B cell (primary cell): ENCODE measurements at regions not wholly inside any gene's neighbourhood (a gene's known extent, or its start where the extent isn't known, plus 50 kb on each side); places are given as distances from the start of the nearest gene placed in this dataset.

Source experiments
- ATAC-seq: fragments of 200-7000 bp; cut with Tn5 transposase; one replicate; pipeline ENCODE4 v1.10.0; 2021; ENCODE audit warnings: low read depth, mild to moderate bottlenecking, moderate number of reproducible peaks, moderate library complexity
- CTCF ChIA-PET: fragments of 350-600 bp; sonication (Branson Sonifier 250); formaldehyde crosslinking; loops from one replicate; lab custom pipeline; 2021; ENCODE audit warnings: antibody characterized with exemption, inconsistent platforms; lab: Charles Lee
- POLR2A ChIA-PET: fragments of 350-600 bp; sonication (Branson Sonifier 250); formaldehyde crosslinking; loops from one replicate; lab custom pipeline; 2021; ENCODE audit warnings: antibody characterized with exemption; lab: Charles Lee
- DNase-seq: peaks from one replicate; pipeline ENCODE4 v3.0.0; 2013
- H2AFZ ChIP-seq: 2 replicates; pipeline ENCODE4 v1.6.1; 2012; ENCODE audit warnings: mild to moderate bottlenecking, low read depth, low read length; ENCODE audit not compliant: insufficient read depth, poor library complexity, severe bottlenecking
- H3K27ac ChIP-seq, 2 donors: 1 replicate in 1 of 2; 2 replicates in 1 of 2; pipeline ENCODE4 v1.5.1; 2012 to 2013; ENCODE audit warnings: low read length in 2 of 2, mild to moderate bottlenecking in 2 of 2, moderate library complexity in 1 of 2
- H3K27me3 ChIP-seq, 4 experiments: fragments of 200-600 bp in 1 of 4; sonication (generic) in 1 of 4; replicated peaks in 1 of 4; 1 replicate in 2 of 4; 2 replicates in 2 of 4; pipeline versions ENCODE4 v1.6.1 to v1.7.0; 2013 to 2016; ENCODE audit warnings: low read length in 3 of 4, mild to moderate bottlenecking in 2 of 4, mixed read lengths in 1 of 4, moderate library complexity in 1 of 4; ENCODE audit not compliant: insufficient read depth in 4 of 4, control insufficient read depth in 3 of 4; ENCODE audit errors: control extremely low read depth in 1 of 4
- H3K36me3 ChIP-seq, 2 experiments: replicated peaks in 1 of 2; 1 replicate in 1 of 2; 2 replicates in 1 of 2; pipeline versions ENCODE4 v1.6.1 to v1.7.1; 2013; ENCODE audit warnings: low read length in 1 of 2; ENCODE audit not compliant: insufficient read depth in 2 of 2, control insufficient read depth in 1 of 2; ENCODE audit errors: control extremely low read depth in 1 of 2, extremely low read depth in 1 of 2
- H3K4me1 ChIP-seq, 2 donors: fragments of 200-600 bp in 1 of 2; sonication (generic) in 1 of 2; 1 replicate in 1 of 2; 2 replicates in 1 of 2; pipeline versions ENCODE4 v1.5.1 to v1.6.1; 2013 to 2017; ENCODE audit warnings: low read length in 2 of 2; ENCODE audit not compliant: control insufficient read depth in 2 of 2, insufficient read depth in 2 of 2
- H3K4me2 ChIP-seq: replicated peaks from 2 replicates; pipeline ENCODE3; 2012; ENCODE audit warnings: mild to moderate bottlenecking, low read depth, low read length; ENCODE audit not compliant: poor library complexity, severe bottlenecking
- H3K4me3 ChIP-seq, 5 experiments: fragments of 200-600 bp in 1 of 5; sonication (generic) in 1 of 5; 1 replicate in 3 of 5; 2 replicates in 2 of 5; pipeline versions ENCODE4 v1.5.1 to v1.7.0; 2011 to 2016; ENCODE audit warnings: low read length in 4 of 5, mild to moderate bottlenecking in 4 of 5, low read depth in 2 of 5, control low read depth in 1 of 5, moderate library complexity in 1 of 5; ENCODE audit not compliant: insufficient read depth in 1 of 5; ENCODE audit errors: control extremely low read depth in 1 of 5, extremely low read depth in 1 of 5
- H3K79me2 ChIP-seq: fragments of 200-600 bp; sonication (generic); one replicate; pipeline ENCODE4 v1.6.0; 2016; ENCODE audit warnings: low read length; ENCODE audit not compliant: control insufficient read depth, insufficient read depth
- H3K9ac ChIP-seq: fragments of 200-600 bp; sonication (generic); 2 replicates; pipeline ENCODE4 v1.6.1; 2017; ENCODE audit warnings: mild to moderate bottlenecking, low read length, moderate library complexity
- H3K9me3 ChIP-seq, 3 donors: one replicate each; pipeline versions ENCODE4 v1.6.1 to v1.7.1; 2013; ENCODE audit warnings: low read length in 2 of 3; ENCODE audit not compliant: control insufficient read depth in 2 of 3, insufficient read depth in 1 of 3; ENCODE audit errors: control extremely low read depth in 1 of 3
- H4K20me1 ChIP-seq: 2 replicates; pipeline ENCODE4 v1.6.0; 2012; ENCODE audit warnings: mild to moderate bottlenecking, low read length; ENCODE audit not compliant: insufficient read depth, control insufficient read depth, poor library complexity, severe bottlenecking
- H3K27ac Mint-ChIP-seq: one replicate; pipeline ENCODE4 v1.8.0; 2021; ENCODE audit warnings: mixed read lengths
- H3K27me3 Mint-ChIP-seq: one replicate; pipeline ENCODE4 v1.8.0; 2021; ENCODE audit warnings: mixed read lengths
- H3K4me1 Mint-ChIP-seq: one replicate; pipeline ENCODE4 v1.8.0; 2021; ENCODE audit warnings: mixed read lengths
- H3K4me3 Mint-ChIP-seq: one replicate; pipeline ENCODE4 v1.8.0; 2021; ENCODE audit warnings: mixed read lengths
- H3K9me3 Mint-ChIP-seq: one replicate; pipeline ENCODE4 v1.8.0; 2022; ENCODE audit warnings: mixed read lengths; ENCODE audit not compliant: insufficient read depth
- EZH2 ChIP-seq: IDR thresholded peaks from 2 replicates; pipeline ENCODE4 v1.6.1; 2012; ENCODE audit warnings: borderline replicate concordance, low read depth, mild to moderate bottlenecking, moderate library complexity, low read length; ENCODE audit not compliant: insufficient read depth, poor library complexity, severe bottlenecking
- WGBS: methylation state at CpG from one replicate; pipeline ENCODE4 v1.1.5; 2013; ENCODE audit warnings: missing lambda C conversion rate; ENCODE audit not compliant: insufficient coverage; 5-methylcytosine and 5-hydroxymethylcytosine counted together
- intact Hi-C: fragments of 100-400 bp; cut with micrococcal nuclease; formaldehyde crosslinking; loops from one replicate; pipeline ENCODE4 v1.10.0; 2022
- TF ChIP-seq, protein P1 (sequence below): fragments of 200-600 bp; IDR thresholded peaks from one replicate; pipeline ENCODE4 v1.8.0; 2022; ENCODE audit warnings: antibody characterized with exemption, mild to moderate bottlenecking

GRCh38 chr2:114082731-114083433 is 193.0 kb downstream of the ACTR3 start:
- Histone ChIP-seq H4K20me1 (no peaks in the 10 kb centered on the region), H3K9me3 (no peaks in the 10 kb centered on the region), H3K79me2 (no peaks in the 10 kb centered on the region), H2AFZ (no peak overlapping the region), H3K4me1 (no peaks in the 10 kb centered on the region), H3K27ac (no peak overlapping the region), H3K36me3 (no peaks in the 10 kb centered on the region), H3K27me3 (no peaks in the 10 kb centered on the region), H3K9ac (no peak overlapping the region), H3K4me2 (no peak overlapping the region), H3K4me3 (no peak overlapping the region)
- peaks cover 3% of the 10 kb centered on the region for H3K27me3 Mint-ChIP-seq
- WGBS, result 96% methylated on average over 4 of the region's 7 CpGs
- no peaks in the 10 kb centered on the region for H3K4me1 Mint-ChIP-seq
- ChIA-PET CTCF (no interaction called here), POLR2A (no interaction called here)
- H3K9me3 Mint-ChIP-seq, result peaks cover 5% of the 10 kb centered on the region
- H3K27ac Mint-ChIP-seq, result no peak overlapping the region
- no peak for ATAC-seq
- H3K4me3 Mint-ChIP-seq, result no peak overlapping the region
- no peak for TF ChIP-seq EZH2
- TF ChIP-seq, protein P1, sequence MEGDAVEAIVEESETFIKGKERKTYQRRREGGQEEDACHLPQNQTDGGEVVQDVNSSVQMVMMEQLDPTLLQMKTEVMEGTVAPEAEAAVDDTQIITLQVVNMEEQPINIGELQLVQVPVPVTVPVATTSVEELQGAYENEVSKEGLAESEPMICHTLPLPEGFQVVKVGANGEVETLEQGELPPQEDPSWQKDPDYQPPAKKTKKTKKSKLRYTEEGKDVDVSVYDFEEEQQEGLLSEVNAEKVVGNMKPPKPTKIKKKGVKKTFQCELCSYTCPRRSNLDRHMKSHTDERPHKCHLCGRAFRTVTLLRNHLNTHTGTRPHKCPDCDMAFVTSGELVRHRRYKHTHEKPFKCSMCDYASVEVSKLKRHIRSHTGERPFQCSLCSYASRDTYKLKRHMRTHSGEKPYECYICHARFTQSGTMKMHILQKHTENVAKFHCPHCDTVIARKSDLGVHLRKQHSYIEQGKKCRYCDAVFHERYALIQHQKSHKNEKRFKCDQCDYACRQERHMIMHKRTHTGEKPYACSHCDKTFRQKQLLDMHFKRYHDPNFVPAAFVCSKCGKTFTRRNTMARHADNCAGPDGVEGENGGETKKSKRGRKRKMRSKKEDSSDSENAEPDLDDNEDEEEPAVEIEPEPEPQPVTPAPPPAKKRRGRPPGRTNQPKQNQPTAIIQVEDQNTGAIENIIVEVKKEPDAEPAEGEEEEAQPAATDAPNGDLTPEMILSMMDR, result no peak
- DNase-seq, result no peak
- intact Hi-C loops, result no loop called here

DNA sequence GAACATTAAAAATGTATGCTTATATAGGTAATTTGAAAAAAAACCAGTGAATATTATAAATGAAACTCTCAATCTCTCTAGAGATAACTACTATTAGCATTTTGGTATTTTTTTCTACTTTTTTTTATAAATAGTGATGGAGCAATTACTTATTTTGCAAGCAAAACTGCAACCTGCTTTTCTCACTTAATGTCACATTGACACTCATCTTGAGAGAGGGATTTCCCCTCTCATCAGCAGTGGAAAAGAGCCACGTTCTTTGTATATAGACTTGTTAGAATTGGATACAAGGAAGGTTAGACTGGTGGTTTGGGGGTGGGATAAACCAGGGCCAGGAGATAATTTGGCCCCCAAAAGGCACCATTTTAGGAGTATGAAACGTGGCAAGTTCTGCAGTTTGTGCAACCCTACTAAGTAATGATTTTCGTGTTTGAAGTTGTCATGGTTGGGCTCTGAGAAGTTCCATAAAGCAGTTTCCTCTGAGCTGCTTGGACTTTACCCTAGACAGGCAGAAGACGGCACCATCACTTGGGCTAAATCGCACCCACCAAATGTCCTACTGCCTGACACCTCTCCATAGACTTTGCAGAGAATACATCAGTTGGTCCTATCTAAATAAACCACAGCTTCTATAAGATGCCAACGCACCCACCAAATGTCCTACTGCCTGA is 194.0 kb downstream of the ACTR3 start:
- H3K36me3 ChIP-seq, result no peaks in the 10 kb centered on the region
- TF ChIP-seq, protein P1, result no peak
- TF ChIP-seq EZH2, result no peak
- no peak for ATAC-seq
- H3K9me3 Mint-ChIP-seq, result peaks cover 5% of the 10 kb centered on the region
- no peak overlapping the region for H2AFZ ChIP-seq
- no peaks in the 10 kb centered on the region for H3K4me1 ChIP-seq
- H3K27ac ChIP-seq, result no peak overlapping the region
- 57% methylated on average over 3 of the region's 6 CpGs for WGBS
- no peak overlapping the region for H3K4me3 ChIP-seq
- H3K79me2 ChIP-seq, result no peaks in the 10 kb centered on the region
- intact Hi-C loops, result no loop called here
- peaks cover 3% of the 10 kb centered on the region for H3K27me3 Mint-ChIP-seq
- H3K4me3 Mint-ChIP-seq, result no peak overlapping the region
- ChIA-PET POLR2A (no interaction called here), CTCF (no interaction called here)
- H3K27ac Mint-ChIP-seq, result no peak overlapping the region
- no peaks in the 10 kb centered on the region for H3K4me1 Mint-ChIP-seq
- H3K4me2 ChIP-seq, result no peak overlapping the region
- H4K20me1 ChIP-seq, result no peaks in the 10 kb centered on the region
- no peak for DNase-seq
- no peaks in the 10 kb centered on the region for H3K27me3 ChIP-seq
- H3K9me3 ChIP-seq, result no peaks in the 10 kb centered on the region
- no peak overlapping the region for H3K9ac ChIP-seq
